Islet precursor cell (in vitro differentiated cells): ENCODE measurements at regions not wholly inside any gene's neighbourhood (a gene's known extent, or its start where the extent isn't known, plus 50 kb on each side); places are given as distances from the start of the nearest gene placed in this dataset.
"Not testable (repeated sequence)": the region's sequence is repeated elsewhere in the genome, so short reads cannot be mapped to it uniquely, and the experiment has no call there.

ENCODE experiments used
- DNase-seq: peaks from one replicate; pipeline ENCODE4 v3.0.0-alpha.2; 2018

- not testable (repeated sequence) for DNase-seq
Measured at GRCh38 chr16:21517263-21517662, 82.1 kb upstream of the METTL9 start.

GRCh38 chr16:21519361-21520133 is 79.8 kb upstream of the METTL9 start:
- DNase-seq: not testable (repeated sequence)

- DNase-seq: peak; percentile 99
Measured at GRCh38 chr16:21520134-21521047, 79.0 kb upstream of the METTL9 start.

GRCh38 chr16:21521048-21521389 is 78.4 kb upstream of the METTL9 start:
- not testable (repeated sequence) for DNase-seq

GRCh38 chr16:21521390-21522143 is 77.8 kb upstream of the METTL9 start:
- DNase-seq: peak; percentile 99

GRCh38 chr16:21522846-21523245 is 76.5 kb upstream of the METTL9 start:
- DNase-seq: peak; percentile 43

- DNase-seq: peak; percentile 65
Measured at GRCh38 chr16:21523411-21524067, 75.8 kb upstream of the METTL9 start.

- peak; percentile 41 for DNase-seq
Measured at GRCh38 chr16:21524068-21524751, 75.2 kb upstream of the METTL9 start.

- DNase-seq: not testable (repeated sequence)
Measured at GRCh38 chr16:21524752-21525028, 74.7 kb upstream of the METTL9 start.

- DNase-seq: peak; percentile 77
Measured at GRCh38 chr16:21525029-21525895, 74.1 kb upstream of the METTL9 start.

- DNase-seq: peak; percentile 66
Measured at GRCh38 chr16:21525956-21526922, 73.1 kb upstream of the METTL9 start.

- DNase-seq: peak; percentile 53
Measured at GRCh38 chr16:21526923-21527807, 72.2 kb upstream of the METTL9 start.

- not testable (repeated sequence) for DNase-seq
Measured at GRCh38 chr16:21529060-21529658, 70.2 kb upstream of the METTL9 start.

- DNase-seq: not testable (repeated sequence)
Measured at GRCh38 chr16:21530729-21531383, 68.5 kb upstream of the METTL9 start.

GRCh38 chr16:21532996-21533395 is 66.4 kb upstream of the METTL9 start:
- DNase-seq: not testable (repeated sequence)

- not testable (repeated sequence) for DNase-seq
Measured at GRCh38 chr16:21533474-21533873, 65.9 kb upstream of the METTL9 start.

- peak; percentile 49 for DNase-seq
Measured at GRCh38 chr16:21534561-21534960, 64.8 kb upstream of the METTL9 start.

GRCh38 chr16:21535201-21535600 is 64.2 kb upstream of the METTL9 start:
- DNase-seq: not testable (repeated sequence)
